GM21723 (cell line): ENCODE measurements at regions not wholly inside any gene's neighbourhood (a gene's known extent, or its start where the extent isn't known, plus 50 kb on each side); places are given as distances from the start of the nearest gene placed in this dataset.

Experiments
- ATAC-seq: cut with Tn5 transposase; IDR thresholded peaks from one replicate; pipeline ENCODE4 v1.9.1; 2021; ENCODE audit warnings: mild to moderate bottlenecking, moderate library complexity; ENCODE audit not compliant: unreplicated experiment

- ATAC-seq = no peak
Observed at GRCh38 chr15:95269242-95270183, 1038.2 kb downstream of the MCTP2 start.

GRCh38 chr15:95274101-95274500, 1042.7 kb downstream of the MCTP2 start:
- ATAC-seq = no peak

- ATAC-seq = no peak
Observed at GRCh38 chr15:95277266-95277665, 1045.9 kb downstream of the MCTP2 start.

GRCh38 chr15:95278532-95279245, 1047.3 kb downstream of the MCTP2 start:
- no peak for ATAC-seq

GRCh38 chr15:95279277-95280019, 1048.1 kb downstream of the MCTP2 start:
- no peak for ATAC-seq

- ATAC-seq = no peak
Observed at GRCh38 chr15:95280711-95281110, 1049.3 kb downstream of the MCTP2 start.

GRCh38 chr15:95281470-95281869, 1049.0 kb upstream of the NR2F2 start:
- no peak for ATAC-seq

GRCh38 chr15:95284492-95284891, 1046.0 kb upstream of the NR2F2 start:
- ATAC-seq = no peak

GRCh38 chr15:95284933-95285421, 1045.5 kb upstream of the NR2F2 start:
- ATAC-seq = no peak

GRCh38 chr15:95286352-95286880, 1044.1 kb upstream of the NR2F2 start:
- no peak for ATAC-seq

- ATAC-seq = no peak
Observed at GRCh38 chr15:95287720-95288103, 1042.8 kb upstream of the NR2F2 start.

GRCh38 chr15:95288626-95289025, 1041.9 kb upstream of the NR2F2 start:
- ATAC-seq = no peak

GRCh38 chr15:95290176-95290974, 1040.1 kb upstream of the NR2F2 start:
- no peak for ATAC-seq

GRCh38 chr15:95291898-95292472, 1038.5 kb upstream of the NR2F2 start:
- peak; percentile 73 for ATAC-seq

GRCh38 chr15:95292785-95293450, 1037.6 kb upstream of the NR2F2 start:
- ATAC-seq = no peak

GRCh38 chr15:95293456-95294031, 1037.0 kb upstream of the NR2F2 start:
- no peak for ATAC-seq

GRCh38 chr15:95295363-95295762, 1035.1 kb upstream of the NR2F2 start:
- no peak for ATAC-seq

GRCh38 chr15:95295896-95296625, 1034.4 kb upstream of the NR2F2 start:
- ATAC-seq = no peak
